Omental fat pad (tissue), 3 donors: ENCODE measurements at regions not wholly inside any gene's neighbourhood (a gene's known extent, or its start where the extent isn't known, plus 50 kb on each side); places are given as distances from the start of the nearest gene placed in this dataset.

Experiments
- ATAC-seq: fragments of 150-250 bp; one replicate; pipeline ENCODE4 v1.9.1; 2016; ENCODE audit warnings: mild to moderate bottlenecking, moderate library complexity; ENCODE audit not compliant: low FRiP score
- DNase-seq: peaks from one replicate; pipeline ENCODE4 v3.0.0-alpha.2; 2019; ENCODE audit warnings: low spot score
- TF ChIP-seq, protein P1 (sequence below), 3 donors: fragments of 450-650 bp; IDR thresholded peaks; one replicate each; pipeline ENCODE4 v1.5.1; 2016 to 2017; ENCODE audit warnings: antibody characterized with exemption in 3 of 3, mild to moderate bottlenecking in 3 of 3, moderate library complexity in 2 of 3

DNA sequence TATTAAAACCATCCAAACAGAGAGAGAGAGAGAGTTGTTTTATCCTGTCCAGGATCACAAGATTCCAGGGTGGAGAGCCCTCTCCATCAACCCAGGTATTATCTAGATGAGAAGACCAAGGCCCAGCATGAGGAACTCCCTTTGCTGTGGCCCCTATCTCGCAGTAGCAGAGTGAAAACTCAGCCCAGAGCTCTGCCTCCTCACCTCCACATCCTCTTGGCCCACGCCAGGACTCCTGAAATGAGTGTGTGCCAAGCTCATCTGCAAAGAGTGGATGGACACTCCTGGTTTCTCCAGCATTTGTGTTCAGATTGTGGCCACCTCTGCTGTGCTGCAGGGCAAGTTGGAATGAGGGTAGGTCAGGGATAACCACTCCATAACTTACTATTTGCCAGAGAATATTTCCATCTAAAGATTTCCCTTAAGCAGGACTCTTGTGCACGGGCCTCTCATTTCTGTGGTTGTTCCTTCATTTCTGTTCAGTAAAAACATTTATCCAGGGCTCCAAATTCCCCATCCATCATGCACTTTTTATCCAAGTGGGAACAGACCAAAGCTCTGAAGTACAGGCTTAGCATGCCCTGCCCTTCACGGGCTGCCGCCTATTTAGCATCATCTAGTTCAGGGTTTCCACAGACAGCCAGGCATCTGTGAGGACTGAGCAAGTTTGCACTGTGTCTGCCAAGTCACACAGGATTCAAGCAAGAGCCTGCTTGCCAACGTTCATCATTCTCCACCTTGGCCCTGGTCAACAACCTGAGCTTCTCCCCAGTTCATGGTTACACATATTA is 583.2 kb upstream of the ID2 start:
- TF ChIP-seq, protein P1, sequence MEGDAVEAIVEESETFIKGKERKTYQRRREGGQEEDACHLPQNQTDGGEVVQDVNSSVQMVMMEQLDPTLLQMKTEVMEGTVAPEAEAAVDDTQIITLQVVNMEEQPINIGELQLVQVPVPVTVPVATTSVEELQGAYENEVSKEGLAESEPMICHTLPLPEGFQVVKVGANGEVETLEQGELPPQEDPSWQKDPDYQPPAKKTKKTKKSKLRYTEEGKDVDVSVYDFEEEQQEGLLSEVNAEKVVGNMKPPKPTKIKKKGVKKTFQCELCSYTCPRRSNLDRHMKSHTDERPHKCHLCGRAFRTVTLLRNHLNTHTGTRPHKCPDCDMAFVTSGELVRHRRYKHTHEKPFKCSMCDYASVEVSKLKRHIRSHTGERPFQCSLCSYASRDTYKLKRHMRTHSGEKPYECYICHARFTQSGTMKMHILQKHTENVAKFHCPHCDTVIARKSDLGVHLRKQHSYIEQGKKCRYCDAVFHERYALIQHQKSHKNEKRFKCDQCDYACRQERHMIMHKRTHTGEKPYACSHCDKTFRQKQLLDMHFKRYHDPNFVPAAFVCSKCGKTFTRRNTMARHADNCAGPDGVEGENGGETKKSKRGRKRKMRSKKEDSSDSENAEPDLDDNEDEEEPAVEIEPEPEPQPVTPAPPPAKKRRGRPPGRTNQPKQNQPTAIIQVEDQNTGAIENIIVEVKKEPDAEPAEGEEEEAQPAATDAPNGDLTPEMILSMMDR (IDR thresholded peaks at IDR 0.05): no peak
- DNase-seq (no peak), ATAC-seq (no peak)

DNA sequence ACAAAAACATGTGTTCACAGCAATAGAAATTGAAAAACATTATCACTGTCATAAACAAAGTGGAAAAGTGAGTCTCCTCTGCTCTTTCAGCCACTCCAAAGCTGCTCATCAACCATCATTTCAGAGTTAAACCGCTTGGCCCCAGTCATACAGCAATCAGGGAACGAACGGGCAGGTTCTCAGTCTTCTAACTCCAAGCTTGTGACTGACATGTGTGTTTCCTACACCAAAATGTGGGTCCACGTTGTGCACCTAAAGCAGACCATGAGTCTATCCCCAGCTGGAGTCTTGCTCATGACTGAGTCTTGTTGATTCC is 582.6 kb upstream of the ID2 start:
- ATAC-seq (no peak), DNase-seq (no peak)
- TF ChIP-seq, protein P1 (IDR thresholded peaks at IDR 0.05): no peak

DNA sequence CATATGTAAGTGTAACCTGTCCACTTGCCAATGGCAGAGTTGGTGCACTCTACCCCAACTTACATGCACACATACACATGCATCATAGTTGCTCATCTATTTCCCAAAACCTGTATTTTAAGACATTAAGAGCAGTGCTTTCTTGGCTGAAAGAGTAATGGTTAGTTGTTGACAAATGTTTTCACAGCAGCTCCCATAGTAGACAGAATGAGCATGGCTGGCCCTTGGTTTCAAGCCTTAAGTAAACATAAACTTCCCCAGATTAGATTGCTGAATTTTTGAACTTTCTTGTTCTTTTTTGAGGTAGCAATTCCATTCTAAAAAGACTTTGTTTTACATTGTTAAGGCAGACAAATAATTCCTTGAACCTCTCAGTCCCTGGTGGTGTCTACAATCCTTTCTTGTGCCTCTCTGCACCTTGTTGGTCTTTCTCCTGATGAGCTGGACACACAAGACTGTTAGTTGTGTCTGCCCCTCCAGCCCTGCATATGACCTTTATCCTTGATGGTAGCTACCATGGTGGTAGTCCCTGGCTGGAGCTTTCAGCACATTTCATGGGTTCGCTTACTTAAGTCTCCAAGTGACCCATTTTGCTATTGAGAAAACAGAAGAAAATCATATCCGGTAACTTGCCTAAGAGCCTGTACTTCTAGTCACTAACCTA is 580.1 kb upstream of the ID2 start:
- DNase-seq (no peak), ATAC-seq (no peak)
- TF ChIP-seq, protein P1 (IDR thresholded peaks at IDR 0.05): no peak

DNA sequence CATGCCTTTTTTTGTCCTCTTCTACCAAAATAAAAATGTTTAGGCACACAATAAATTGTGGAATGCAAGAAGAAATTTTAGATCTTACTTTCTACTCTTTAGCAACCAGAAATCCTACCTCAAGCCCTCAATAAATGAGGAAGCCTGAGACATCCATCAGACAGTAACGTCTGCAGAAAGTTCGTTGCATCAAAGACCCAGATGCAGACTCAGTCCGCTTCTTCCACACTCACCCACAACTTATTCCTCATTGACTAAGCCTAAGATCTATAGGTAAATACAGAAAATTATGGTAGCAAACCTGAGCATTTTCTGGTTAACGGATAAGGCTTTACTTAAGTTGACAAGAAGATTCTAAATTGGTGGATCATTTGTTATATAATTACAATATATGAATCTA is 579.4 kb upstream of the ID2 start:
- ATAC-seq: no peak
- TF ChIP-seq, protein P1 (IDR thresholded peaks at IDR 0.05): no peak
- no peak for DNase-seq

DNA sequence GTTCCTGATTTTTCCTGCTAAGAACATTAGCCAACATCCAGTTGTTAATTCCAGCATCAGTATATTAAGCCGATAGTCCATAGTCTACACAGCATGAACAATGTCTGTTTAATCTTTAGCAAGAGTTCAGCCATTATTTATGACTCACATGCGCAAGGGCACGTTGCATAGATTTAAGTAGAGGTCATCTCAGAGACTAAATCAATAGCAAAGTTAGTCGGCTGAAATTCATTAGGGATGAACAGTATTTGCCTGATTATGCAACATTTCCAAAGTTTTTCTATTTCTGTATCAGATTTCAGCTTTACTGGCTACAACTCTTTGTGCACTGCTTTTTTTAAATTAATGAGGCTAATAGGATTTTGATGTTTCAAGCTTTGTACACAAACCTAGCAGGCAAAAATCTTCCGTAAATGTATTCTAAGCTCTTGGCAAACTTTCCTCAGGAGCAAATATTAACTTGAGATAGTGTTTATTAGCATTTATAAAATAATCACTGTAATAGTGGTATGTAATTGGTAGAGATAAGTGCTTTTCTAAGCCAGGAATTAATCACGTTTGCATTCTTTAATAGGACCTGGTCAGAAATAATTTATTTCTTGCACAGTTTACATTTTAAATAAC is 578.7 kb upstream of the ID2 start:
- DNase-seq (no peak), ATAC-seq (no peak)
- TF ChIP-seq, protein P1 (IDR thresholded peaks at IDR 0.05): no peak

DNA sequence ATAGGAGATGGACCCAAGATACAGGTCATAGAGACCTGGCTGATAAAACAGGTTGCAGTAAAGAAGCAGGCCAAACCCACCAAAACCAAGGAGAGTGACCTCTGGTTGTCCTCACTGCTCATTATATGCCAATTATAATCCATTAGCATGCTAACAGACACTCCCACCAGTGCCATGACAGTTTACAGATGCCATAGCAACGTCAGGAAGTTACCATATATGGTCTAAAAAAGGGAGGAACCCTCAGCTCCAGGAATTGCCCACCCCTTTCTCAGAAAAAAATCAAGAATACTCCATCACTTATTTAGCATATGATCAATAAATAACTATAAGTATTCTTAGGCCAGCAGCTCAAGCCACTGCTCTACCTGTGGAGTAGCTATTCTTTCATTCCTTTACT is 574.7 kb upstream of the ID2 start:
- DNase-seq: no peak
- TF ChIP-seq, protein P1 (IDR thresholded peaks at IDR 0.05): no peak
- no peak for ATAC-seq
